GM12878 (cell line): ENCODE measurements at regions not wholly inside any gene's neighbourhood (a gene's known extent, or its start where the extent isn't known, plus 50 kb on each side); places are given as distances from the start of the nearest gene placed in this dataset.

Experiments used
- ATAC-seq: fragments of 200-7000 bp; cut with Tn5 transposase; 3 replicates; pipeline ENCODE4 v1.9.1; 2020; ENCODE audit warnings: mild to moderate bottlenecking, moderate library complexity
- BruUV-seq: library from RNA; stranded (reverse); fragments of 400-500 nt; replicated peaks from 2 replicates; lab custom pipeline; 2021; lab: Mats Ljungman, UMichigan
- CTCF ChIA-PET: fragments of 300-600 bp; sonication (Branson Sonifier 250); formaldehyde crosslinking; extraction: SDS; loops from one replicate; lab custom pipeline; 2021; ENCODE audit warnings: inconsistent platforms; lab: Yijun Ruan, JAX
- POLR2A ChIA-PET: fragments of 350-600 bp; formaldehyde crosslinking; extraction: SDS; loops from one replicate; lab custom pipeline; 2021; ENCODE audit warnings: inconsistent platforms; lab: Charles Lee
- RAD21 ChIA-PET: fragments of 300-600 bp; sonication (Branson Sonifier 250); formaldehyde crosslinking; loops from one replicate; lab custom pipeline; 2023; ENCODE audit warnings: antibody characterized with exemption; ENCODE audit not compliant: unreplicated experiment; lab: Charles Lee
- SMC1A ChIA-PET: fragments of 300-600 bp; sonication (Branson Sonifier 250); formaldehyde crosslinking; loops from one replicate; lab custom pipeline; 2023; ENCODE audit not compliant: unreplicated experiment, uncharacterized antibody; lab: Charles Lee
- DNase-seq: peaks from one replicate; pipeline ENCODE4 v3.0.0-alpha.2; 2011; ENCODE audit warnings: low read depth, low spot score
- FAIRE-seq: peaks from 3 replicates; lab custom pipeline; 2011; peaks lifted over from hg19 to GRCh38; lab: Jason Lieb, UNC
- H2AFZ ChIP-seq: 2 replicates; pipeline ENCODE4 v1.6.0; 2011; ENCODE audit warnings: low read depth, low read length, control low read depth; ENCODE audit not compliant: control insufficient read depth
- H3K27ac ChIP-seq: 2 replicates; pipeline ENCODE4 v1.5.1; 2011; ENCODE audit warnings: control low read depth; ENCODE audit not compliant: control insufficient read depth, insufficient read depth
- H3K27me3 ChIP-seq, 2 experiments: replicated peaks in 1 of 2; 2 replicates each; pipeline versions ENCODE4 v1.6.0 to v1.6.1; 2011; ENCODE audit warnings: low read length in 1 of 2; ENCODE audit not compliant: control insufficient read depth in 2 of 2, insufficient read depth in 2 of 2
- H3K36me3 ChIP-seq, 2 experiments: 2 replicates each; pipeline ENCODE4 v1.5.1; 2011; ENCODE audit warnings: low read length in 1 of 2; ENCODE audit not compliant: control insufficient read depth in 2 of 2, insufficient read depth in 2 of 2
- H3K4me1 ChIP-seq: 2 replicates; pipeline ENCODE4 v1.6.1; 2011; ENCODE audit warnings: mild to moderate bottlenecking, low read length, moderate library complexity, mixed read lengths; ENCODE audit not compliant: control insufficient read depth, insufficient read depth
- H3K4me2 ChIP-seq: 2 replicates; pipeline ENCODE4 v1.6.0; 2011; ENCODE audit warnings: control low read depth; ENCODE audit not compliant: control insufficient read depth, insufficient read depth
- H3K4me3 ChIP-seq: fragments of 200-600 bp; sonication (generic); 2 replicates; pipeline ENCODE4 v1.5.1; 2016
- H3K79me2 ChIP-seq: 2 replicates; pipeline ENCODE4 v1.6.0; 2011; ENCODE audit warnings: low read length; ENCODE audit not compliant: control insufficient read depth, insufficient read depth
- H3K9ac ChIP-seq: 2 replicates; pipeline ENCODE4 v1.8.0; 2011; ENCODE audit warnings: low read length, control low read depth, mixed read lengths; ENCODE audit not compliant: control insufficient read depth, insufficient read depth
- H3K9me3 ChIP-seq: replicated peaks from 3 replicates; pipeline ENCODE4 v1.5.1; 2011; ENCODE audit warnings: mild to moderate bottlenecking, low read length; ENCODE audit not compliant: control insufficient read depth, insufficient read depth
- H4K20me1 ChIP-seq: 2 replicates; pipeline ENCODE4 v1.6.0; 2011; ENCODE audit not compliant: control insufficient read depth, insufficient read depth
- CTCF ChIP-seq, 3 experiments: IDR thresholded peaks in 2 of 3; conservative IDR thresholded peaks in 1 of 3; 2 replicates each; pipeline ENCODE4 v1.5.1; 2011; ENCODE audit warnings: low read depth in 3 of 3, low read length in 3 of 3, mild to moderate bottlenecking in 3 of 3, control low read depth in 2 of 3, moderate library complexity in 2 of 3, inconsistent platforms in 1 of 3, mixed read lengths in 1 of 3; ENCODE audit not compliant: control insufficient read depth in 2 of 3, insufficient read depth in 1 of 3; ENCODE audit errors: extremely low read depth in 1 of 3
- IRF4 ChIP-seq: IDR thresholded peaks from 2 replicates; pipeline ENCODE4 v1.6.1; 2011; ENCODE audit warnings: low read depth, low read length
- RAD21 ChIP-seq: IDR thresholded peaks from 2 replicates; pipeline ENCODE4 v1.6.1; 2011; ENCODE audit warnings: mild to moderate bottlenecking, low read depth, low read length, moderate library complexity; ENCODE audit not compliant: insufficient read depth
- SMC3 ChIP-seq: IDR thresholded peaks from 2 replicates; pipeline ENCODE4 v1.6.1; 2011; ENCODE audit warnings: low read length, improper control_type of control experiment, borderline replicate concordance
- whole genome bisulfite sequencing: methylation state at CpG from one replicate; pipeline ENCODE4 v1.1.6; 2016; ENCODE audit warnings: low lambda C conversion rate; ENCODE audit not compliant: insufficient replicate concordance, insufficient coverage; ENCODE audit errors: missing lambda C conversion rate; 5-methylcytosine and 5-hydroxymethylcytosine counted together
- in situ Hi-C: fragments of 300-500 bp; cut with MboI; formaldehyde crosslinking; loops from 9 replicates; pipeline ENCODE4 v1.14.3; 2018; ENCODE audit warnings: mixed read lengths
- intact Hi-C: fragments of 100-400 bp; cut with micrococcal nuclease; formaldehyde crosslinking; loops from one replicate; pipeline ENCODE4 v1.14.2; 2022; ENCODE audit not compliant: unreplicated experiment

DNA sequence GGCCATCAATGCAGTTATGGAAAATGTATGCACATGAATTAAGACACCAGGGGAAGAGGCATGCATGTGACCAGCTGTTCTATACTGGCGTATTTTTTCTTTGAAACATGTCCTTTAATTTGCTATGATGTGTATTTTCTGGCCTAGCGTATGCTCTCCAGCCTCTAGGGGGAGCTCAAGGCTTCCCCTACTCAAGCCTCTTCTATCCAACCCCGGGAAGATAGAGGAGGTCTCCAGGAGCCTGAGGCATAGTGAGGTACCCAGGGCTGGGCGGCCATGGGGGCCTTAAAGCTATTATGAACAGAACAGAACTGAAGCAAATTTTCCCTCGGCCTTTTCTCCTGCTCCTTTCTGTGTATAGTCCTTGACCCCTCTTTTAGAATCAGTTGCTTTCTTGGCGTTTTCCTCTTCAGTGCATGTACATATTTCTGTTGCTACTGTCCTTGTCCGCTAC is 528.9 kb downstream of the MAFB start:
- intact Hi-C loops = no loop called here
- DNase-seq = peak; percentile 7
- ChIA-PET RAD21 (interaction anchor here (0.9 to 1.1 kb wide), 2 partner anchors 19 to 803 kb away, joined by 3 read pairs; no protein-coding TSS in a partner anchor), CTCF (interaction anchor here (0.6 to 3.2 kb wide), 21 partner anchors 8 to 803 kb away, joined by 3 to 12 read pairs (median 3); partner anchors contain the start of gene MAFB)
- Histone ChIP-seq H3K4me1 (peaks cover 13% of the 10 kb centered on the region), H3K27ac (no peak overlapping the region), H2AFZ (no peak overlapping the region)
- TF ChIP-seq IRF4 = no peak
- TF ChIP-seq SMC3 = peak; percentile 42; the same call in 1 of the 2 replicates
- TF ChIP-seq RAD21 = peak; percentile 71
- TF ChIP-seq CTCF (IDR thresholded peaks at IDR 0.05 in 2 of 3, conservative IDR thresholded peaks at IDR 0.05 in 1 of 3; ENCODE audit: control insufficient read depth in 2 of 3, extremely low read depth in 1 of 3, insufficient read depth in 1 of 3, low read depth in 3 of 3, low read length in 3 of 3) = peak; percentile 61 to 76 (median 73)
- TF ChIP-seq, all 136 proteins: peak for 3
- Histone ChIP-seq H3K79me2 (no peaks in the 10 kb centered on the region), H3K36me3 (no peaks in the 10 kb centered on the region), H3K9me3 (no peaks in the 10 kb centered on the region; the same call in 2 of the 3 replicates), H3K27me3 (no peaks in the 10 kb centered on the region), H4K20me1 (no peaks in the 10 kb centered on the region), H3K4me2 (no peak overlapping the region), H3K9ac (no peak overlapping the region), H3K4me3 (no peak overlapping the region)
- in situ Hi-C loops = no loop called here
- FAIRE-seq (no peak), ATAC-seq (peak; percentile 81)
- BruUV-seq = no TSS peak
- WGBS = 19% methylated on average over 7 of the region's 7 CpGs
- SMC1A ChIA-PET = interaction anchor here (0.9 to 1.5 kb wide), 7 partner anchors 9 to 803 kb away, joined by 3 to 6 read pairs (median 3); no protein-coding TSS in a partner anchor
- POLR2A ChIA-PET = no interaction called here
